SK-N-SH (cell line): ENCODE measurements at regions not wholly inside any gene's neighbourhood (a gene's known extent, or its start where the extent isn't known, plus 50 kb on each side); places are given as distances from the start of the nearest gene placed in this dataset.

ENCODE experiments used
- CTCF ChIA-PET: fragments of 300-600, 350-600 bp; formaldehyde crosslinking; extraction: SDS; loops from one replicate; lab custom pipeline; 2021; lab: Yijun Ruan, JAX
- POLR2A ChIA-PET: fragments of 350-600 bp; sonication (Branson Sonifier 250); formaldehyde crosslinking; extraction: SDS; loops from one replicate; lab custom pipeline; 2020; ENCODE audit warnings: antibody characterized with exemption, inconsistent platforms; lab: Yijun Ruan, JAX
- DNase-seq: peaks from one replicate; pipeline ENCODE4 v3.0.0; 2012
- H2AFZ ChIP-seq: fragments of 200-600 bp; sonication (generic); 2 replicates; pipeline ENCODE4 v1.8.1; 2016; ENCODE audit warnings: antibody characterized with exemption, mild to moderate bottlenecking, low read depth
- H3F3A ChIP-seq: fragments of 200-600 bp; sonication (generic); replicated peaks from 2 replicates; pipeline ENCODE3; 2016; ENCODE audit warnings: antibody characterized with exemption, mild to moderate bottlenecking; ENCODE audit not compliant: insufficient read depth
- H3K27ac ChIP-seq, 2 experiments: fragments of 200-500 bp in 1 of 2; fragments of 200-600 bp in 1 of 2; sonication (Bioruptor generic) in 1 of 2; sonication (generic), shearing (Covaris generic) in 1 of 2; 2 replicates each; pipeline versions ENCODE4 v1.5.1 to v1.6.1; 2014 to 2016; ENCODE audit warnings: low read depth in 2 of 2, inconsistent platforms in 1 of 2, low read length in 1 of 2, mild to moderate bottlenecking in 1 of 2, mixed read lengths in 1 of 2
- H3K27me3 ChIP-seq: fragments of 200-600 bp; sonication (generic), shearing (Covaris generic); 2 replicates; pipeline ENCODE4 v1.6.1; 2016; ENCODE audit warnings: mixed run types; ENCODE audit not compliant: insufficient read depth
- H3K36me3 ChIP-seq, 2 experiments: fragments of 200-500 bp in 1 of 2; fragments of 200-600 bp in 1 of 2; sonication (Bioruptor generic) in 1 of 2; sonication (generic) in 1 of 2; replicated peaks in 1 of 2; 2 replicates each; pipeline versions ENCODE3 to v1.5.1; 2014 to 2016; ENCODE audit warnings: low read length in 1 of 2, mild to moderate bottlenecking in 1 of 2; ENCODE audit not compliant: insufficient read depth in 2 of 2, control insufficient read depth in 1 of 2
- H3K4me1 ChIP-seq, 2 experiments: fragments of 200-500 bp in 1 of 2; fragments of 200-600 bp in 1 of 2; sonication (Bioruptor generic) in 1 of 2; sonication (generic), shearing (Covaris generic) in 1 of 2; 2 replicates each; pipeline versions ENCODE4 v1.5.1 to v1.6.1; 2014 to 2016; ENCODE audit warnings: low read depth in 1 of 2, low read length in 1 of 2, mixed run types in 1 of 2; ENCODE audit not compliant: insufficient read depth in 2 of 2, control insufficient read depth in 1 of 2
- H3K4me2 ChIP-seq: fragments of 200-600 bp; sonication (generic), shearing (Covaris generic); 2 replicates; pipeline ENCODE4 v1.6.1; 2017; ENCODE audit warnings: mixed run types
- H3K4me3 ChIP-seq, 2 experiments: fragments of 200-500 bp in 1 of 2; fragments of 200-600 bp in 1 of 2; sonication (Bioruptor generic) in 1 of 2; sonication (generic), shearing (Covaris generic) in 1 of 2; 2 replicates each; pipeline versions ENCODE4 v1.5.1 to v1.8.1; 2014 to 2016; ENCODE audit warnings: low read depth in 2 of 2, inconsistent platforms in 1 of 2, low read length in 1 of 2, mild to moderate bottlenecking in 1 of 2, mixed read lengths in 1 of 2, moderate library complexity in 1 of 2
- H3K79me2 ChIP-seq: fragments of 200-600 bp; sonication (generic); 2 replicates; pipeline ENCODE4 v1.8.1; 2017; ENCODE audit warnings: mild to moderate bottlenecking; ENCODE audit not compliant: insufficient read depth
- H3K9ac ChIP-seq: fragments of 200-600 bp; sonication (generic); 2 replicates; pipeline ENCODE4 v1.6.1; 2017; ENCODE audit warnings: mixed run types
- H3K9me2 ChIP-seq: fragments of 200-600 bp; sonication (generic); 2 replicates; pipeline ENCODE4 v1.6.1; 2017; ENCODE audit warnings: mixed run types
- H3K9me3 ChIP-seq: fragments of 200-600 bp; sonication (generic); 2 replicates; pipeline ENCODE4 v1.6.1; 2017; ENCODE audit warnings: mixed run types, mild to moderate bottlenecking, moderate library complexity
- H4K20me1 ChIP-seq: fragments of 200-600 bp; sonication (generic); 2 replicates; pipeline ENCODE4 v1.6.1; 2017; ENCODE audit warnings: mild to moderate bottlenecking, mixed run types; ENCODE audit not compliant: insufficient read depth
- CHD2 ChIP-seq: fragments of 150-350 bp; IDR thresholded peaks from 2 replicates; pipeline ENCODE4 v1.6.1; 2018; ENCODE audit warnings: low read length; ENCODE audit not compliant: partially characterized antibody
- ELF1 ChIP-seq: IDR thresholded peaks from 2 replicates; pipeline ENCODE4 v1.4.0; 2012
- EP300 ChIP-seq, 2 experiments: IDR thresholded peaks; 2 replicates each; pipeline versions ENCODE4 v1.4.0 to v1.6.1; 2012; ENCODE audit warnings: borderline replicate concordance in 1 of 2, low read depth in 1 of 2, low read length in 1 of 2
- EZH2phosphoT487 ChIP-seq: fragments of 200-600 bp; sonication (generic); IDR thresholded peaks from 2 replicates; pipeline ENCODE4 v1.6.1; 2017; ENCODE audit warnings: low read depth, mixed run types, mild to moderate bottlenecking, antibody characterized with exemption, moderate library complexity, borderline replicate concordance
- FOXJ3 ChIP-seq: sonication (generic); formaldehyde crosslinking; IDR thresholded peaks from 2 replicates; pipeline ENCODE4 v1.5.1; 2020; ENCODE audit warnings: mild to moderate bottlenecking, missing genetic modification reagents
- IRF3 ChIP-seq: fragments of 150-350 bp; IDR thresholded peaks from 2 replicates; pipeline ENCODE4 v1.6.1; 2016; ENCODE audit warnings: mild to moderate bottlenecking, low read depth, low read length
- MEF2A ChIP-seq: IDR thresholded peaks from 2 replicates; pipeline ENCODE4 v1.4.0; 2012; ENCODE audit warnings: low read depth, borderline replicate concordance
- MXI1 ChIP-seq: IDR thresholded peaks from 2 replicates; pipeline ENCODE4 v1.6.1; 2012; ENCODE audit warnings: mild to moderate bottlenecking, low read depth, low read length, improper control_type of control experiment
- NFIC ChIP-seq: IDR thresholded peaks from 2 replicates; pipeline ENCODE4 v1.4.0; 2012; ENCODE audit warnings: borderline replicate concordance
- RAD21 ChIP-seq: IDR thresholded peaks from 2 replicates; pipeline ENCODE4 v1.6.1; 2012; ENCODE audit warnings: mild to moderate bottlenecking, low read length
- RXRA ChIP-seq: IDR thresholded peaks from 2 replicates; pipeline ENCODE4 v1.4.0; 2012; ENCODE audit warnings: low read depth, mild to moderate bottlenecking, borderline replicate concordance
- SIN3A ChIP-seq: IDR thresholded peaks from 2 replicates; pipeline ENCODE4 v1.6.1; 2012; ENCODE audit warnings: low read depth, mild to moderate bottlenecking, low read length, moderate library complexity, borderline replicate concordance
- SMC3 ChIP-seq: IDR thresholded peaks from 2 replicates; pipeline ENCODE4 v1.6.1; 2012; ENCODE audit warnings: low read depth, low read length, improper control_type of control experiment
- TCF12 ChIP-seq: IDR thresholded peaks from 2 replicates; pipeline ENCODE4 v1.4.0; 2012
- YY1 ChIP-seq: IDR thresholded peaks from 2 replicates; pipeline ENCODE4 v1.4.0; 2012; ENCODE audit warnings: low read depth, mild to moderate bottlenecking
- WGBS: methylation state at CpG from one replicate; pipeline ENCODE4 v1.1.6; 2017; ENCODE audit warnings: low lambda C conversion rate; 5-methylcytosine and 5-hydroxymethylcytosine counted together
- TF ChIP-seq, protein P1 (sequence below): IDR thresholded peaks from 2 replicates; pipeline ENCODE4 v1.4.0; 2012; ENCODE audit warnings: low read depth, borderline replicate concordance
- TF ChIP-seq, protein P2 (sequence below): IDR thresholded peaks from 2 replicates; pipeline ENCODE4; 2012
- TF ChIP-seq, protein P3 (sequence below): IDR thresholded peaks from 2 replicates; pipeline ENCODE4 v1.4.0; 2012; ENCODE audit warnings: low read depth, borderline replicate concordance

- Histone ChIP-seq H3K9me2 (no peaks in the 10 kb centered on the region), H3K9me3 (no peaks in the 10 kb centered on the region), H3K27me3 (no peaks in the 10 kb centered on the region), H3K27ac (no peak overlapping the region), H3K4me2 (no peak overlapping the region), H2AFZ (no peak overlapping the region), H4K20me1 (no peaks in the 10 kb centered on the region), H3K79me2 (no peaks in the 10 kb centered on the region), H3F3A (no peaks in the 10 kb centered on the region), H3K36me3 (no peaks in the 10 kb centered on the region), H3K4me1 (peaks cover 0 to 2% of the 10 kb centered on the region in 2 experiments; a peak in 1 of 4 replicates), H3K9ac (no peak overlapping the region), H3K4me3 (no peak overlapping the region)
- CTCF ChIA-PET: no interaction called here
- WGBS: 51% methylated on average over 3 of the region's 3 CpGs
- POLR2A ChIA-PET: no interaction called here
- TF ChIP-seq SMC3 (no peak), MXI1 (no peak), ELF1 (no peak), IRF3 (no peak), YY1 (no peak), RXRA (no peak), CHD2 (no peak), RAD21 (no peak), EZH2phosphoT487 (no peak), EP300 (IDR thresholded peaks at IDR 0.05; ENCODE audit: borderline replicate concordance in 1 of 2, low read depth in 1 of 2, low read length in 1 of 2) (no peak), FOXJ3 (CRISPR knock-in tag) (no peak), NFIC (no peak), MEF2A (no peak), SIN3A (no peak), TCF12 (no peak)
- TF ChIP-seq, protein P1, sequence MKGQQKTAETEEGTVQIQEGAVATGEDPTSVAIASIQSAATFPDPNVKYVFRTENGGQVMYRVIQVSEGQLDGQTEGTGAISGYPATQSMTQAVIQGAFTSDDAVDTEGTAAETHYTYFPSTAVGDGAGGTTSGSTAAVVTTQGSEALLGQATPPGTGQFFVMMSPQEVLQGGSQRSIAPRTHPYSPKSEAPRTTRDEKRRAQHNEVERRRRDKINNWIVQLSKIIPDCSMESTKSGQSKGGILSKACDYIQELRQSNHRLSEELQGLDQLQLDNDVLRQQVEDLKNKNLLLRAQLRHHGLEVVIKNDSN: no peak
- TF ChIP-seq, protein P2, sequence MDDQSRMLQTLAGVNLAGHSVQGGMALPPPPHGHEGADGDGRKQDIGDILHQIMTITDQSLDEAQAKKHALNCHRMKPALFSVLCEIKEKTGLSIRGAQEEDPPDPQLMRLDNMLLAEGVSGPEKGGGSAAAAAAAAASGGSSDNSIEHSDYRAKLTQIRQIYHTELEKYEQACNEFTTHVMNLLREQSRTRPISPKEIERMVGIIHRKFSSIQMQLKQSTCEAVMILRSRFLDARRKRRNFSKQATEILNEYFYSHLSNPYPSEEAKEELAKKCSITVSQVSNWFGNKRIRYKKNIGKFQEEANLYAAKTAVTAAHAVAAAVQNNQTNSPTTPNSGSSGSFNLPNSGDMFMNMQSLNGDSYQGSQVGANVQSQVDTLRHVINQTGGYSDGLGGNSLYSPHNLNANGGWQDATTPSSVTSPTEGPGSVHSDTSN: no peak
- TF ChIP-seq, protein P3, sequence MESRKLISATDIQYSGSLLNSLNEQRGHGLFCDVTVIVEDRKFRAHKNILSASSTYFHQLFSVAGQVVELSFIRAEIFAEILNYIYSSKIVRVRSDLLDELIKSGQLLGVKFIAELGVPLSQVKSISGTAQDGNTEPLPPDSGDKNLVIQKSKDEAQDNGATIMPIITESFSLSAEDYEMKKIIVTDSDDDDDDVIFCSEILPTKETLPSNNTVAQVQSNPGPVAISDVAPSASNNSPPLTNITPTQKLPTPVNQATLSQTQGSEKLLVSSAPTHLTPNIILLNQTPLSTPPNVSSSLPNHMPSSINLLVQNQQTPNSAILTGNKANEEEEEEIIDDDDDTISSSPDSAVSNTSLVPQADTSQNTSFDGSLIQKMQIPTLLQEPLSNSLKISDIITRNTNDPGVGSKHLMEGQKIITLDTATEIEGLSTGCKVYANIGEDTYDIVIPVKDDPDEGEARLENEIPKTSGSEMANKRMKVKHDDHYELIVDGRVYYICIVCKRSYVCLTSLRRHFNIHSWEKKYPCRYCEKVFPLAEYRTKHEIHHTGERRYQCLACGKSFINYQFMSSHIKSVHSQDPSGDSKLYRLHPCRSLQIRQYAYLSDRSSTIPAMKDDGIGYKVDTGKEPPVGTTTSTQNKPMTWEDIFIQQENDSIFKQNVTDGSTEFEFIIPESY: no peak
- no peak for DNase-seq
These were observed 201.8 kb upstream of the SGCD start for GRCh38 chr5:156125118-156125517.
